Endothelial cell of umbilical vein (primary cell): ENCODE measurements at regions not wholly inside any gene's neighbourhood (a gene's known extent, or its start where the extent isn't known, plus 50 kb on each side); places are given as distances from the start of the nearest gene placed in this dataset.

Source experiments
- BruUV-seq: library from RNA; stranded (reverse); fragments of 400-500 nt; replicated peaks from 2 replicates; lab custom pipeline; 2021; lab: Mats Ljungman, UMichigan
- CTCF ChIA-PET: fragments of 300-600, 350-600 bp; sonication (Branson Sonifier 250); formaldehyde crosslinking; loops from one replicate; lab custom pipeline; 2021; ENCODE audit warnings: antibody characterized with exemption, inconsistent platforms; lab: Charles Lee
- POLR2A ChIA-PET: fragments of 300-600, 350-600 bp; sonication (Branson Sonifier 250); formaldehyde crosslinking; loops from one replicate; lab custom pipeline; 2021; ENCODE audit warnings: antibody characterized with exemption, inconsistent platforms; lab: Charles Lee
- DNase-seq: peaks from one replicate; pipeline ENCODE4 v3.0.0-alpha.2; 2011; ENCODE audit warnings: low read depth, low spot score
- FAIRE-seq: peaks from 2 replicates; lab custom pipeline; 2011; peaks lifted over from hg19 to GRCh38; lab: Jason Lieb, UNC
- H2AFZ ChIP-seq: 2 replicates; pipeline ENCODE4 v1.6.0; 2012; ENCODE audit warnings: low read depth, low read length, control low read depth, inconsistent platforms
- H3K27ac ChIP-seq: 2 replicates; pipeline ENCODE4 v1.5.1; 2011; ENCODE audit warnings: low read depth, mild to moderate bottlenecking, control low read depth, low read length, moderate library complexity; ENCODE audit not compliant: insufficient read depth
- H3K27me3 ChIP-seq, 2 experiments: 2 replicates each; pipeline versions ENCODE4 v1.6.0 to v1.6.1; 2011; ENCODE audit warnings: low read length in 2 of 2, mixed read lengths in 1 of 2; ENCODE audit not compliant: control insufficient read depth in 2 of 2, insufficient read depth in 2 of 2
- H3K36me3 ChIP-seq, 2 experiments: 2 replicates in 1 of 2; 3 replicates in 1 of 2; pipeline ENCODE4 v1.5.1; 2011; ENCODE audit warnings: low read length in 2 of 2, mild to moderate bottlenecking in 1 of 2, moderate library complexity in 1 of 2; ENCODE audit not compliant: control insufficient read depth in 2 of 2, insufficient read depth in 2 of 2; ENCODE audit errors: extremely low read depth in 1 of 2
- H3K4me1 ChIP-seq: 3 replicates; pipeline ENCODE4 v1.5.1; 2011; ENCODE audit warnings: mild to moderate bottlenecking, low read length; ENCODE audit not compliant: control insufficient read depth, insufficient read depth; ENCODE audit errors: extremely low read depth
- H3K4me2 ChIP-seq: 2 replicates; pipeline ENCODE4 v1.6.1; 2011; ENCODE audit warnings: low read length, control low read depth, mixed read lengths; ENCODE audit not compliant: insufficient read depth
- H3K4me3 ChIP-seq, 3 experiments: fragments of 200-600 bp in 1 of 3; sonication (generic), shearing (Covaris generic) in 1 of 3; replicated peaks in 1 of 3; 2 replicates each; pipeline ENCODE4 v1.5.1; 2011 to 2016; ENCODE audit warnings: control low read depth in 3 of 3, low read length in 3 of 3, mild to moderate bottlenecking in 2 of 3, inconsistent platforms in 1 of 3, low read depth in 1 of 3, moderate library complexity in 1 of 3; ENCODE audit not compliant: insufficient read depth in 1 of 3
- H3K79me2 ChIP-seq: 2 replicates; pipeline ENCODE4 v1.6.0; 2012; ENCODE audit warnings: low read length, inconsistent platforms; ENCODE audit not compliant: control insufficient read depth, insufficient read depth
- H3K9ac ChIP-seq: replicated peaks from 2 replicates; pipeline ENCODE3; 2011; ENCODE audit warnings: low read length, control low read depth; ENCODE audit not compliant: insufficient read depth; ENCODE audit errors: extremely low read depth
- H3K9me1 ChIP-seq: replicated peaks from 3 replicates; pipeline ENCODE4 v1.6.0; 2011; ENCODE audit warnings: mild to moderate bottlenecking, low read length; ENCODE audit not compliant: control insufficient read depth, insufficient read depth; ENCODE audit errors: extremely low read depth
- H3K9me3 ChIP-seq: replicated peaks from 2 replicates; pipeline ENCODE4 v1.5.1; 2012; ENCODE audit warnings: low read length, inconsistent platforms; ENCODE audit not compliant: control insufficient read depth, insufficient read depth
- H4K20me1 ChIP-seq: replicated peaks from 2 replicates; pipeline ENCODE3; 2011; ENCODE audit warnings: mild to moderate bottlenecking, low read length; ENCODE audit not compliant: control insufficient read depth, insufficient read depth; ENCODE audit errors: extremely low read depth
- CTCF ChIP-seq, 2 donors: IDR thresholded peaks; 1 replicate in 1 of 2; 2 replicates in 1 of 2; pipeline ENCODE4 v1.5.1; 2011; ENCODE audit warnings: low read length in 2 of 2, mild to moderate bottlenecking in 2 of 2, moderate library complexity in 2 of 2, control low read depth in 1 of 2, inconsistent platforms in 1 of 2, low read depth in 1 of 2; ENCODE audit not compliant: insufficient read depth in 1 of 2; ENCODE audit errors: extremely low read depth in 1 of 2
- EZH2 ChIP-seq: IDR thresholded peaks from 2 replicates; pipeline ENCODE4 v1.6.1; 2012; ENCODE audit warnings: borderline replicate concordance, low read depth, mild to moderate bottlenecking, moderate library complexity, low read length, inconsistent platforms; ENCODE audit not compliant: severe bottlenecking
- FOS ChIP-seq: IDR thresholded peaks from 2 replicates; pipeline ENCODE4 v1.6.1; 2011; ENCODE audit warnings: mild to moderate bottlenecking, low read length, moderate library complexity, borderline replicate concordance; ENCODE audit not compliant: insufficient read depth
- GATA2 ChIP-seq: IDR thresholded peaks from 2 replicates; pipeline ENCODE4 v1.7.0; 2011; ENCODE audit warnings: low read depth, mild to moderate bottlenecking, moderate library complexity, mixed read lengths, low read length; ENCODE audit not compliant: insufficient read length, insufficient read depth
- JUN ChIP-seq: IDR thresholded peaks from 2 replicates; pipeline ENCODE4 v1.6.1; 2011; ENCODE audit warnings: borderline replicate concordance, low read depth; ENCODE audit not compliant: insufficient read length, insufficient read depth
- MAX ChIP-seq: IDR thresholded peaks from 2 replicates; pipeline ENCODE4 v1.6.1; 2011; ENCODE audit not compliant: insufficient read depth, insufficient read length
- MYC ChIP-seq: IDR thresholded peaks from one replicate; pipeline ENCODE4 v1.6.1; 2011; ENCODE audit warnings: mild to moderate bottlenecking, low read depth, low read length
- POLR2A ChIP-seq: IDR thresholded peaks from 2 replicates; pipeline ENCODE4 v1.6.1; 2012; ENCODE audit warnings: low read depth, mild to moderate bottlenecking, control low read depth, low read length
- POLR2AphosphoS5 ChIP-seq: IDR thresholded peaks from 2 replicates; pipeline ENCODE4 v1.6.1; 2012; ENCODE audit warnings: low read depth, mild to moderate bottlenecking, control low read depth, low read length, moderate library complexity; ENCODE audit not compliant: insufficient read depth
- dilution Hi-C: fragments of 300-500 bp; cut with MboI; formaldehyde crosslinking; loops from one replicate; pipeline ENCODE4 v1.15.0; 2019; ENCODE audit warnings: low sequenced_read_pairs; ENCODE audit not compliant: extremely low pct_ligation_motif_present
- intact Hi-C: fragments of 100-400 bp; cut with micrococcal nuclease; formaldehyde crosslinking; loops from one replicate; pipeline ENCODE4 v1.10.0; 2022

- H3K4me3 ChIP-seq: no peak overlapping the region
- BruUV-seq: no TSS peak
Measured at GRCh38 chr7:53350241-53350640, 314.8 kb downstream of the POM121L12 start.

GRCh38 chr7:53351681-53352080, 316.2 kb downstream of the POM121L12 start:
- Histone ChIP-seq H3K4me2 (no peak overlapping the region), H3K36me3 (no peaks in the 10 kb centered on the region), H3K9me3 (no peaks in the 10 kb centered on the region), H3K27me3 (no peaks in the 10 kb centered on the region), H3K9ac (no peak overlapping the region), H4K20me1 (no peaks in the 10 kb centered on the region), H3K4me3 (no peak overlapping the region), H3K9me1 (no peaks in the 10 kb centered on the region), H2AFZ (no peak overlapping the region), H3K27ac (no peak overlapping the region), H3K79me2 (no peaks in the 10 kb centered on the region), H3K4me1 (no peaks in the 10 kb centered on the region)
- no TSS peak for BruUV-seq
- TF ChIP-seq POLR2AphosphoS5 (no peak), POLR2A (no peak), CTCF (IDR thresholded peaks at IDR 0.05; ENCODE audit: extremely low read depth in 1 of 2, insufficient read depth in 1 of 2, low read depth in 1 of 2, low read length in 2 of 2) (no peak), JUN (no peak), MYC (no peak), EZH2 (no peak), MAX (no peak), GATA2 (no peak), FOS (no peak)
- DNase-seq (no peak), FAIRE-seq (no peak)
- ChIA-PET CTCF (no interaction called here), POLR2A (no interaction called here)
- dilution Hi-C loops (no loop called here), intact Hi-C loops (no loop called here)

More at GRCh38 chr7:53350241-53350640, 314.8 kb downstream of the POM121L12 start:
- Histone ChIP-seq H2AFZ (no peak overlapping the region), H3K9ac (no peak overlapping the region), H3K4me2 (no peak overlapping the region), H3K27me3 (no peaks in the 10 kb centered on the region), H3K27ac (no peak overlapping the region), H3K79me2 (no peaks in the 10 kb centered on the region), H3K36me3 (no peaks in the 10 kb centered on the region), H4K20me1 (no peaks in the 10 kb centered on the region), H3K9me3 (no peaks in the 10 kb centered on the region), H3K4me1 (no peaks in the 10 kb centered on the region), H3K9me1 (no peaks in the 10 kb centered on the region)
- dilution Hi-C loops (no loop called here), intact Hi-C loops (no loop called here)
- ChIA-PET CTCF (interaction anchor here (1.2 to 1.6 kb wide), 2 partner anchors 19 to 25 kb away, joined by 3 to 4 read pairs; no protein-coding TSS in a partner anchor), POLR2A (no interaction called here)
- FAIRE-seq (no peak), DNase-seq (peak; percentile 29)
- TF ChIP-seq MYC (no peak), CTCF (IDR thresholded peaks at IDR 0.05; ENCODE audit: extremely low read depth in 1 of 2, insufficient read depth in 1 of 2, low read depth in 1 of 2, low read length in 2 of 2) (peak; percentile 63 to 76)
